WTC11 (cell line): ENCODE measurements at regions not wholly inside any gene's neighbourhood (a gene's known extent, or its start where the extent isn't known, plus 50 kb on each side); places are given as distances from the start of the nearest gene placed in this dataset.

Experiments used
- ATAC-seq: fragments of 200-7000 bp; cut with Tn5 transposase; 2 replicates; pipeline ENCODE4 v1.10.0; 2021; ENCODE audit warnings: mild to moderate bottlenecking, moderate library complexity
- CTCF ChIA-PET: fragments of 300-600 bp; sonication (Branson Sonifier 250); formaldehyde crosslinking; loops from one replicate; lab custom pipeline; 2021; ENCODE audit warnings: antibody characterized with exemption; lab: Charles Lee
- POLR2A ChIA-PET: fragments of 350-600 bp; sonication (Branson Sonifier 250); formaldehyde crosslinking; loops from one replicate; lab custom pipeline; 2021; ENCODE audit warnings: antibody characterized with exemption; lab: Charles Lee
- DNase-seq: peaks from one replicate; pipeline ENCODE4 v3.0.0; 2021; ENCODE audit warnings: low spot score
- H3K27ac Mint-ChIP-seq: 2 replicates; pipeline ENCODE4 v1.8.0; 2021; ENCODE audit warnings: mixed read lengths
- H3K27me3 Mint-ChIP-seq: 2 replicates; pipeline ENCODE4 v1.8.0; 2021; ENCODE audit warnings: low read depth, mild to moderate bottlenecking, moderate library complexity, mixed read lengths
- H3K36me3 Mint-ChIP-seq: 2 replicates; pipeline ENCODE4 v1.8.0; 2021; ENCODE audit warnings: mixed read lengths
- H3K4me1 Mint-ChIP-seq: 2 replicates; pipeline ENCODE4 v1.8.0; 2022; ENCODE audit warnings: mixed read lengths
- H3K4me3 Mint-ChIP-seq: 2 replicates; pipeline ENCODE4 v1.8.0; 2021; ENCODE audit warnings: mild to moderate bottlenecking, moderate library complexity, mixed read lengths
- H3K9me3 Mint-ChIP-seq: 2 replicates; pipeline ENCODE4 v1.8.0; 2021; ENCODE audit warnings: mixed read lengths
- AFF4 ChIP-seq: sonication (generic); formaldehyde crosslinking; IDR thresholded peaks from 2 replicates; pipeline ENCODE4 v1.8.1; 2023; ENCODE audit warnings: mild to moderate bottlenecking, missing genetic modification reagents, borderline replicate concordance
- EMX1 ChIP-seq: fragments of 250-450 bp; sonication (Bioruptor Pico); IDR thresholded peaks from 2 replicates; pipeline ENCODE4 v1.8.0; 2021; ENCODE audit warnings: mild to moderate bottlenecking
- FOXK1 ChIP-seq: sonication (generic); formaldehyde crosslinking; IDR thresholded peaks from 2 replicates; pipeline ENCODE4 v1.8.0; 2022; ENCODE audit warnings: mild to moderate bottlenecking, moderate library complexity, missing genetic modification reagents
- GRHL2 ChIP-seq: fragments of 250-450 bp; sonication (Bioruptor Pico); IDR thresholded peaks from 2 replicates; pipeline ENCODE4 v1.8.0; 2022; ENCODE audit warnings: mild to moderate bottlenecking, moderate library complexity; ENCODE audit not compliant: insufficient replicate concordance, severe bottlenecking
- NR2C2 ChIP-seq: sonication (generic); formaldehyde crosslinking; IDR thresholded peaks from 2 replicates; pipeline ENCODE4 v1.8.0; 2022; ENCODE audit warnings: mild to moderate bottlenecking, missing genetic modification reagents
- RORB ChIP-seq: fragments of 250-450 bp; sonication (Bioruptor Pico); IDR thresholded peaks from 2 replicates; pipeline ENCODE4 v1.9.0; 2021; ENCODE audit warnings: mild to moderate bottlenecking
- SMAD4 ChIP-seq: sonication (generic); formaldehyde crosslinking; IDR thresholded peaks from 2 replicates; pipeline ENCODE4 v1.8.0; 2022; ENCODE audit warnings: mild to moderate bottlenecking, missing genetic modification reagents
- SP1 ChIP-seq: sonication (generic); formaldehyde crosslinking; conservative IDR thresholded peaks from 2 replicates; pipeline ENCODE4 v1.8.1; 2022; ENCODE audit warnings: missing genetic modification reagents
- ZBTB21 ChIP-seq: sonication (generic); formaldehyde crosslinking; IDR thresholded peaks from 2 replicates; pipeline ENCODE4 v1.8.1; 2023; ENCODE audit warnings: mild to moderate bottlenecking, missing genetic modification reagents, borderline replicate concordance
- ZNF121 ChIP-seq: sonication (generic); formaldehyde crosslinking; IDR thresholded peaks from 2 replicates; pipeline ENCODE4 v1.8.0; 2023; ENCODE audit warnings: missing genetic modification reagents
- ZNF317 ChIP-seq: sonication (generic); formaldehyde crosslinking; IDR thresholded peaks from 2 replicates; pipeline ENCODE4 v1.8.1; 2023; ENCODE audit warnings: low read depth, mild to moderate bottlenecking, moderate library complexity, missing genetic modification reagents, borderline replicate concordance
- ZNF416 ChIP-seq: fragments of 250-450 bp; sonication (Bioruptor Pico); IDR thresholded peaks from 2 replicates; pipeline ENCODE4 v1.9.0; 2021; ENCODE audit warnings: mild to moderate bottlenecking, inconsistent platforms
- ZSCAN18 ChIP-seq: fragments of 250-450 bp; sonication (Bioruptor Pico); IDR thresholded peaks from 2 replicates; pipeline ENCODE4 v2.1.2; 2022; ENCODE audit warnings: mild to moderate bottlenecking, moderate library complexity
- TF ChIP-seq, protein P1 (sequence below): sonication (generic); formaldehyde crosslinking; IDR thresholded peaks from 2 replicates; pipeline ENCODE4 v1.8.1; 2022; ENCODE audit warnings: low read depth, missing genetic modification reagents, borderline replicate concordance
- TF ChIP-seq, protein P2 (sequence below): fragments of 250-450 bp; sonication (Bioruptor Pico); IDR thresholded peaks from 2 replicates; pipeline ENCODE4 v1.9.0; 2021; ENCODE audit warnings: moderate library complexity, mild to moderate bottlenecking, inconsistent platforms, borderline replicate concordance
- TF ChIP-seq, protein P3 (sequence below): fragments of 250-450 bp; sonication (Bioruptor Pico); IDR thresholded peaks from 2 replicates; pipeline ENCODE4 v1.9.0; 2021; ENCODE audit warnings: mild to moderate bottlenecking, borderline replicate concordance
- TF ChIP-seq, protein P4 (sequence below): fragments of 250-450 bp; sonication (Bioruptor Pico); IDR thresholded peaks from 2 replicates; pipeline ENCODE4 v1.9.0; 2021; ENCODE audit warnings: mild to moderate bottlenecking
- TF ChIP-seq, protein P5 (sequence below): sonication (generic); formaldehyde crosslinking; IDR thresholded peaks from 2 replicates; pipeline ENCODE4 v1.8.1; 2022; ENCODE audit warnings: mild to moderate bottlenecking, moderate library complexity, missing genetic modification reagents

DNA sequence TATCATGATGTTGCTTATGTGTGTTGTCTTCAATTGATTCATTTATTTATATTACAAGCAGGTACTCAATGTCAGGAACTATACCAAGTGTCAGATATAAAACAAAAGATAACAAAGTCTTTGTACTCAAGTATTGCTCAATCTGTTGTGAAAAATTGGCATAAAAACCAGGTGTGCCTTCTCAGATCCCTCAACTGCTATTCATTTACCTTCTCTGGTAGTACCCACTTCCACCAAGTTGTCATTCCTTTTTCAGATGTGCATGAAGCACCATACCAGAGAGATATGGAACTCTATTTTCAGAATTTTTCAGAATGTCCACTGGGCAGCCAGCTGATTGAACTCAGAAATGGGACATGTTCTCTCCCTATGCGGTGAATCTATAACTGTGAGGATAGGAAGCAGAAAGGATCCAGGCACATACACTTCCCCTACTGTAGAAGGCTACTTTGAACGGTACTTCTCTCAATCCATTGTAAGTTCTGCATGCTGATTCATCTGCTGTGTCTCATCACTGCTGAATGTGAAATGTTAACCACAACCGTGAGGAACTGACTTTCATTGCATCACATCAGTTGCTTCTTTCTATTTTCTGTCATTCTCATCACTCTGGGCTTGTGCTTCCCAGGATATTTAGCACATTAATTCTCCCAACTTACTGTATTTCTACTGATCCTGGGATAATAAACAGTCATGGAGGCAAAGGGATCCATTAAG is 1621.3 kb downstream of the SUCLG1 start:
- Mint-ChIP-seq H3K9me3 (peaks cover 3% of the 10 kb centered on the region), H3K27ac (no peak overlapping the region), H3K36me3 (no peaks in the 10 kb centered on the region), H3K4me1 (no peaks in the 10 kb centered on the region), H3K4me3 (no peak overlapping the region), H3K27me3 (no peaks in the 10 kb centered on the region)
- POLR2A ChIA-PET: no interaction called here
- DNase-seq (no peak), ATAC-seq (no peak)
- TF ChIP-seq, protein P1, sequence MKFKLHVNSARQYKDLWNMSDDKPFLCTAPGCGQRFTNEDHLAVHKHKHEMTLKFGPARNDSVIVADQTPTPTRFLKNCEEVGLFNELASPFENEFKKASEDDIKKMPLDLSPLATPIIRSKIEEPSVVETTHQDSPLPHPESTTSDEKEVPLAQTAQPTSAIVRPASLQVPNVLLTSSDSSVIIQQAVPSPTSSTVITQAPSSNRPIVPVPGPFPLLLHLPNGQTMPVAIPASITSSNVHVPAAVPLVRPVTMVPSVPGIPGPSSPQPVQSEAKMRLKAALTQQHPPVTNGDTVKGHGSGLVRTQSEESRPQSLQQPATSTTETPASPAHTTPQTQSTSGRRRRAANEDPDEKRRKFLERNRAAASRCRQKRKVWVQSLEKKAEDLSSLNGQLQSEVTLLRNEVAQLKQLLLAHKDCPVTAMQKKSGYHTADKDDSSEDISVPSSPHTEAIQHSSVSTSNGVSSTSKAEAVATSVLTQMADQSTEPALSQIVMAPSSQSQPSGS (CRISPR knock-in tag): no peak
- TF ChIP-seq, protein P2, sequence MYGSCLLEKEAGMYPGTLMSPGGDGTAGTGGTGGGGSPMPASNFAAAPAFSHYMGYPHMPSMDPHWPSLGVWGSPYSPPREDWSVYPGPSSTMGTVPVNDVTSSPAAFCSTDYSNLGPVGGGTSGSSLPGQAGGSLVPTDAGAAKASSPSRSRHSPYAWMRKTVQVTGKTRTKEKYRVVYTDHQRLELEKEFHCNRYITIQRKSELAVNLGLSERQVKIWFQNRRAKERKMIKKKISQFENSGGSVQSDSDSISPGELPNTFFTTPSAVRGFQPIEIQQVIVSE (CRISPR knock-in tag): no peak
- TF ChIP-seq, protein P3, sequence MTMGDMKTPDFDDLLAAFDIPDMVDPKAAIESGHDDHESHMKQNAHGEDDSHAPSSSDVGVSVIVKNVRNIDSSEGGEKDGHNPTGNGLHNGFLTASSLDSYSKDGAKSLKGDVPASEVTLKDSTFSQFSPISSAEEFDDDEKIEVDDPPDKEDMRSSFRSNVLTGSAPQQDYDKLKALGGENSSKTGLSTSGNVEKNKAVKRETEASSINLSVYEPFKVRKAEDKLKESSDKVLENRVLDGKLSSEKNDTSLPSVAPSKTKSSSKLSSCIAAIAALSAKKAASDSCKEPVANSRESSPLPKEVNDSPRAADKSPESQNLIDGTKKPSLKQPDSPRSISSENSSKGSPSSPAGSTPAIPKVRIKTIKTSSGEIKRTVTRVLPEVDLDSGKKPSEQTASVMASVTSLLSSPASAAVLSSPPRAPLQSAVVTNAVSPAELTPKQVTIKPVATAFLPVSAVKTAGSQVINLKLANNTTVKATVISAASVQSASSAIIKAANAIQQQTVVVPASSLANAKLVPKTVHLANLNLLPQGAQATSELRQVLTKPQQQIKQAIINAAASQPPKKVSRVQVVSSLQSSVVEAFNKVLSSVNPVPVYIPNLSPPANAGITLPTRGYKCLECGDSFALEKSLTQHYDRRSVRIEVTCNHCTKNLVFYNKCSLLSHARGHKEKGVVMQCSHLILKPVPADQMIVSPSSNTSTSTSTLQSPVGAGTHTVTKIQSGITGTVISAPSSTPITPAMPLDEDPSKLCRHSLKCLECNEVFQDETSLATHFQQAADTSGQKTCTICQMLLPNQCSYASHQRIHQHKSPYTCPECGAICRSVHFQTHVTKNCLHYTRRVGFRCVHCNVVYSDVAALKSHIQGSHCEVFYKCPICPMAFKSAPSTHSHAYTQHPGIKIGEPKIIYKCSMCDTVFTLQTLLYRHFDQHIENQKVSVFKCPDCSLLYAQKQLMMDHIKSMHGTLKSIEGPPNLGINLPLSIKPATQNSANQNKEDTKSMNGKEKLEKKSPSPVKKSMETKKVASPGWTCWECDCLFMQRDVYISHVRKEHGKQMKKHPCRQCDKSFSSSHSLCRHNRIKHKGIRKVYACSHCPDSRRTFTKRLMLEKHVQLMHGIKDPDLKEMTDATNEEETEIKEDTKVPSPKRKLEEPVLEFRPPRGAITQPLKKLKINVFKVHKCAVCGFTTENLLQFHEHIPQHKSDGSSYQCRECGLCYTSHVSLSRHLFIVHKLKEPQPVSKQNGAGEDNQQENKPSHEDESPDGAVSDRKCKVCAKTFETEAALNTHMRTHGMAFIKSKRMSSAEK: no peak
- TF ChIP-seq ZSCAN18 (CRISPR knock-in tag): no peak
- no peak for TF ChIP-seq ZNF317
- TF ChIP-seq GRHL2 (CRISPR knock-in tag): no peak
- TF ChIP-seq ZBTB21 (CRISPR knock-in tag): no peak
- TF ChIP-seq RORB (CRISPR knock-in tag): no peak
- no peak for TF ChIP-seq EMX1 (CRISPR knock-in tag)
- CTCF ChIA-PET: no interaction called here

DNA sequence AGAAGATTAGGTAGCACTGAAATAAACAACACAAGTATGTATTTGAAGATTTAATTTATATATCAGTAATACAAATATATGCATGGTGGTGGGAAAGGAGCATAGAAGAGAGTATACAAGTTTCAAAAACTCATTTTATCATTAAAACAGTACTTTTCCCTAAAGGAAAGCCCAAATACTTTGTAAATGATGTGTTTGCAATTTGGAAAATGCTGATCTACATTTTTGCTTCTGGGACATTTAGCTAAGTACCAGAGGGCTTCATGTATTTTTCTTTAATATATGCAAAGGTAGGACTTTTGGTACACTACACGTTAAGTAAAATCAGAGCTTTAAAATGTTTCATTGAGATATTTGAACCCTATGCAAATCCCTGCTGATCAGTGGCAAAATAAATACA is 1624.2 kb downstream of the SUCLG1 start:
- ChIA-PET CTCF (no interaction called here), POLR2A (no interaction called here)
- no peak overlapping the region for H3K27ac Mint-ChIP-seq
- H3K36me3 Mint-ChIP-seq: no peaks in the 10 kb centered on the region
- no peaks in the 10 kb centered on the region for H3K9me3 Mint-ChIP-seq
- ATAC-seq (no peak), DNase-seq (no peak)
- no peak overlapping the region for H3K4me3 Mint-ChIP-seq
- H3K27me3 Mint-ChIP-seq: no peaks in the 10 kb centered on the region
- H3K4me1 Mint-ChIP-seq: peaks cover 21% of the 10 kb centered on the region
- TF ChIP-seq ZNF416 (CRISPR knock-in tag) (no peak), ZNF121 (no peak), SP1 (no peak), FOXK1 (CRISPR knock-in tag) (no peak)
- TF ChIP-seq, protein P4, sequence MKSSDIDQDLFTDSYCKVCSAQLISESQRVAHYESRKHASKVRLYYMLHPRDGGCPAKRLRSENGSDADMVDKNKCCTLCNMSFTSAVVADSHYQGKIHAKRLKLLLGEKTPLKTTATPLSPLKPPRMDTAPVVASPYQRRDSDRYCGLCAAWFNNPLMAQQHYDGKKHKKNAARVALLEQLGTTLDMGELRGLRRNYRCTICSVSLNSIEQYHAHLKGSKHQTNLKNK (CRISPR knock-in tag): no peak

DNA sequence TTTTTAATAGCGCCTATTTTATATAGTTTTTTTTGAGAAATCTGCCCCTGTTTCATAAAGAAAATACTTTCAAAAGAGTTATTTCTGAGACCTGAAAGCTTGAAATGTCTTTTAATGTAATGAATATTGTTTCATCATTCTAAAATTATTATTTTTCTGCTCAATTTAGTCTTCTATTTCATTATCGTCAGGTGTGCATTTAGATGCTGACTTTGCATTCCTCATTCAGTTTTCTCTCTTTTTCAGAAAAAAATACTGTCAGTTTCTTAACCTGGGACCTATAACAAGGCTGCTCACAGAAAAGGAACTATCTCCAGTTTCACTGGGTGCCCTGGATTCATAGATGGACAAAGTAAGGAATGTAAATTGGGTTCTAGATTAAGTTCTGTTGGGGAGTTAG is 1631.7 kb downstream of the SUCLG1 start:
- Mint-ChIP-seq H3K4me1 (peaks cover 18% of the 10 kb centered on the region), H3K9me3 (no peaks in the 10 kb centered on the region), H3K36me3 (no peaks in the 10 kb centered on the region), H3K27me3 (no peaks in the 10 kb centered on the region), H3K4me3 (no peak overlapping the region), H3K27ac (no peak overlapping the region)
- POLR2A ChIA-PET: no interaction called here
- ATAC-seq: no peak
- no peak for DNase-seq
- CTCF ChIA-PET: no interaction called here
- TF ChIP-seq NR2C2 (CRISPR knock-in tag): no peak
- TF ChIP-seq, protein P5, sequence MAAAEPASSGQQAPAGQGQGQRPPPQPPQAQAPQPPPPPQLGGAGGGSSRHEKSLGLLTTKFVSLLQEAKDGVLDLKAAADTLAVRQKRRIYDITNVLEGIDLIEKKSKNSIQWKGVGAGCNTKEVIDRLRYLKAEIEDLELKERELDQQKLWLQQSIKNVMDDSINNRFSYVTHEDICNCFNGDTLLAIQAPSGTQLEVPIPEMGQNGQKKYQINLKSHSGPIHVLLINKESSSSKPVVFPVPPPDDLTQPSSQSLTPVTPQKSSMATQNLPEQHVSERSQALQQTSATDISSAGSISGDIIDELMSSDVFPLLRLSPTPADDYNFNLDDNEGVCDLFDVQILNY (CRISPR knock-in tag): no peak
- no peak for TF ChIP-seq AFF4 (CRISPR knock-in tag)
- no peak for TF ChIP-seq SMAD4 (CRISPR knock-in tag)
